Neutrophil (primary cell): ENCODE measurements at regions not wholly inside any gene's neighbourhood (a gene's known extent, or its start where the extent isn't known, plus 50 kb on each side); places are given as distances from the start of the nearest gene placed in this dataset.

Experiments used
- H3K27ac ChIP-seq: fragments of 200-600 bp; sonication (generic); 2 replicates; pipeline ENCODE4 v1.5.1; 2016; ENCODE audit warnings: mild to moderate bottlenecking, moderate library complexity
- H3K27me3 ChIP-seq: fragments of 200-600 bp; sonication (generic); 2 replicates; pipeline ENCODE4 v1.6.0; 2016; ENCODE audit warnings: mild to moderate bottlenecking
- H3K36me3 ChIP-seq: fragments of 200-600 bp; sonication (generic); 2 replicates; pipeline ENCODE4 v1.5.1; 2017
- H3K4me1 ChIP-seq, 2 experiments: fragments of 200-600 bp in 1 of 2; sonication (generic) in 1 of 2; 1 replicate in 1 of 2; 2 replicates in 1 of 2; pipeline versions ENCODE4 v1.5.1 to v1.6.1; 2013 to 2016; ENCODE audit warnings: low read depth in 1 of 2, low read length in 1 of 2, mild to moderate bottlenecking in 1 of 2, moderate library complexity in 1 of 2; ENCODE audit not compliant: control insufficient read depth in 1 of 2, insufficient read depth in 1 of 2
- H3K4me3 ChIP-seq, 2 experiments: fragments of 200-600 bp in 1 of 2; sonication (generic) in 1 of 2; 1 replicate in 1 of 2; 2 replicates in 1 of 2; pipeline ENCODE4 v1.5.1; 2013 to 2016; ENCODE audit warnings: low read depth in 1 of 2, low read length in 1 of 2, mild to moderate bottlenecking in 1 of 2, moderate library complexity in 1 of 2
- H3K9me3 ChIP-seq: fragments of 200-600 bp; sonication (generic); 2 replicates; pipeline ENCODE4 v1.5.1; 2016
- TF ChIP-seq, protein P1 (sequence below): fragments of 200-600 bp; sonication (generic); IDR thresholded peaks from 2 replicates; pipeline ENCODE4 v1.5.1; 2016; ENCODE audit warnings: antibody characterized with exemption

DNA sequence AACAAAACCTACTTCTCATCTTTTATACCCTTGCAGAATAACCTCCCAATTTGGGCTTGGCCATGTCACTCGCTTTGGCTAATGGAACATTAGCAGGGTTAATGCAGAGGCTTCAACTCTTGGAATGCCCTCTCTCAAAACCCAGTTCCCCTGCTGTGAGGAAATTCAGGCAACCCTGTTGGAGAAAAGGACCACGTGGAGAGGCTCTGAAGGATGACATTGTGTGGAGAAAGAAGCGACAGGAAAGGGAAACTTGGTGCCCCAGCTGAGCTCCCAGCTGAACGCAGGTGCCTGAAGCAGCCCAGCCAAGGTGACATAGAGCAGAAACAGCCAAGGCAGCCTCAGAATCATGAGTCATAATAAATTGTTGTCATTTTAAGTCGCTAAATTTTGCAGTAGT lies 214.2 kb upstream of the GHITM start:
- H3K4me1 ChIP-seq: no peaks in the 10 kb centered on the region
- TF ChIP-seq, protein P1, sequence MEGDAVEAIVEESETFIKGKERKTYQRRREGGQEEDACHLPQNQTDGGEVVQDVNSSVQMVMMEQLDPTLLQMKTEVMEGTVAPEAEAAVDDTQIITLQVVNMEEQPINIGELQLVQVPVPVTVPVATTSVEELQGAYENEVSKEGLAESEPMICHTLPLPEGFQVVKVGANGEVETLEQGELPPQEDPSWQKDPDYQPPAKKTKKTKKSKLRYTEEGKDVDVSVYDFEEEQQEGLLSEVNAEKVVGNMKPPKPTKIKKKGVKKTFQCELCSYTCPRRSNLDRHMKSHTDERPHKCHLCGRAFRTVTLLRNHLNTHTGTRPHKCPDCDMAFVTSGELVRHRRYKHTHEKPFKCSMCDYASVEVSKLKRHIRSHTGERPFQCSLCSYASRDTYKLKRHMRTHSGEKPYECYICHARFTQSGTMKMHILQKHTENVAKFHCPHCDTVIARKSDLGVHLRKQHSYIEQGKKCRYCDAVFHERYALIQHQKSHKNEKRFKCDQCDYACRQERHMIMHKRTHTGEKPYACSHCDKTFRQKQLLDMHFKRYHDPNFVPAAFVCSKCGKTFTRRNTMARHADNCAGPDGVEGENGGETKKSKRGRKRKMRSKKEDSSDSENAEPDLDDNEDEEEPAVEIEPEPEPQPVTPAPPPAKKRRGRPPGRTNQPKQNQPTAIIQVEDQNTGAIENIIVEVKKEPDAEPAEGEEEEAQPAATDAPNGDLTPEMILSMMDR: no peak
- H3K27ac ChIP-seq: no peak overlapping the region
- no peaks in the 10 kb centered on the region for H3K27me3 ChIP-seq
- H3K4me3 ChIP-seq: no peak overlapping the region
- no peaks in the 10 kb centered on the region for H3K9me3 ChIP-seq
- no peaks in the 10 kb centered on the region for H3K36me3 ChIP-seq

DNA sequence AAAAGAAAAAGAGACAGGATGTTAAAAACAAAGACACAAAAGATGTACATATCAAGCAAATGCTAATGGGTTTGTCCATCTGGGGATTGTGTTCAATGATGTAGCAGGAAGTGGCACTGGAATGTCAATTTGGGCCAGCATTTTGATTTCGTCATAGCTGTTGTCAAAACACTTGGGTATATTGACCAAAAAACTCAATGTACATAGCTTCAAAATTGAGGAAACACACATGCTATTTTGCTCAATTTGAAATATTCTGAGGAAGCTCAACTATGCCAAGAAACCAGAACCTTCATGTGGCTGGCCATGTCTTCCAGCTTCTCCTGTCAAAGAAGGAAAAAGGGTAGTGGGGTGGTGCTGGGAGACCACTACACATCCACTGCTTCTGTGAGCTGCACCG lies 212.7 kb upstream of the GHITM start:
- no peaks in the 10 kb centered on the region for H3K36me3 ChIP-seq
- TF ChIP-seq, protein P1: no peak
- H3K4me3 ChIP-seq: no peak overlapping the region
- no peak overlapping the region for H3K27ac ChIP-seq
- no peaks in the 10 kb centered on the region for H3K4me1 ChIP-seq
- no peaks in the 10 kb centered on the region for H3K27me3 ChIP-seq
- H3K9me3 ChIP-seq: no peaks in the 10 kb centered on the region

- no peaks in the 10 kb centered on the region for H3K4me1 ChIP-seq
- no peak overlapping the region for H3K4me3 ChIP-seq
- H3K27me3 ChIP-seq: no peaks in the 10 kb centered on the region
- TF ChIP-seq, protein P1: no peak
- H3K27ac ChIP-seq: no peak overlapping the region
- H3K36me3 ChIP-seq: no peaks in the 10 kb centered on the region
- no peaks in the 10 kb centered on the region for H3K9me3 ChIP-seq
Observed at GRCh38 chr10:83927166-83927565, 212.1 kb upstream of the GHITM start.

- Histone ChIP-seq H3K4me1 (no peaks in the 10 kb centered on the region), H3K27ac (no peak overlapping the region), H3K4me3 (no peak overlapping the region), H3K36me3 (no peaks in the 10 kb centered on the region), H3K27me3 (no peaks in the 10 kb centered on the region), H3K9me3 (no peaks in the 10 kb centered on the region)
- TF ChIP-seq, protein P1: no peak
Observed at GRCh38 chr10:83929399-83929798, 209.9 kb upstream of the GHITM start.

DNA sequence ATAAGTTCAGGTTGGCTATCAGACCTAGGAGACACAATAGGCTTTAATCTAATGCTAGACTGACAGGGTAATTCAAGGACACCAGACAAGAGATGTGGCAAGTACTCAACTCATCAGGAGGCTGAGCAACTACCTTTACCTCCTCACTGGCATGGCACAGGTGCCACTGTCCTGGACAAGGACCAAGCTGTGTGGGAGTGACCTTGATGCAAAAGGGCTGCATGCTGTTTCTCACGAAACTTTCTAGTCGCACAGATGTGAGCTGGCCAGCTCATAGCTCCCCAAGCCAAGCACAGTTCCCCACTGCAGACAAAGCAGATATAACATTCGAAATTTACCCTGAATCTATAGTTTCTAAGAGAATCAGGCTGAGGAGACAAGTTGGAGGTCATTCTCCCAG lies 207.6 kb upstream of the GHITM start:
- H3K27me3 ChIP-seq: no peaks in the 10 kb centered on the region
- H3K36me3 ChIP-seq: no peaks in the 10 kb centered on the region
- no peaks in the 10 kb centered on the region for H3K9me3 ChIP-seq
- TF ChIP-seq, protein P1: no peak
- H3K4me1 ChIP-seq: no peaks in the 10 kb centered on the region
- H3K4me3 ChIP-seq: no peak overlapping the region
- no peak overlapping the region for H3K27ac ChIP-seq

DNA sequence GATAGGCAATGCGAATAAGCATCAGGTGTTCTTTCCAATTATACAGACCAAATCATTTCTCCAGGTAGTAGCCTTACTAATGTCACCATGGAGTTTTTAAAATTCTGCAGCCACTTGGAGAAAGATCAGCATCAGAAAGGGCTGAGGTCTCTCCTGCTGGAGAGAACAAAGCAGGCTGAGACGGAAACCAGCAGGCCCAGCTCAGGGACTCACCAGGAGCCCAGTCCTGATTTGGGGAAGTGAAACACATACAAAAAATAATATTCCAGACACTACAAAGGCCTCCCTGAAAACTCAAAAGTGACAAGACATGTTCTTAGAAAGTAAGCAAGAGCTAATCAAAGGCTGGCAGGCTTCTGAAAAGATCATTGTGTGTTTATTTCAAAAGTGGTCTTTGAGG lies 207.1 kb upstream of the GHITM start:
- Histone ChIP-seq H3K9me3 (no peaks in the 10 kb centered on the region), H3K36me3 (no peaks in the 10 kb centered on the region), H3K4me3 (no peak overlapping the region), H3K27me3 (no peaks in the 10 kb centered on the region), H3K27ac (no peak overlapping the region), H3K4me1 (no peaks in the 10 kb centered on the region)
- TF ChIP-seq, protein P1: no peak
